ENCODE measurements at regions not wholly inside any gene's neighbourhood (a gene's known extent, or its start where the extent isn't known, plus 50 kb on each side); places are given as distances from the start of the nearest gene placed in this dataset.
"Not testable (repeated sequence)": the region's sequence is repeated elsewhere in the genome, so short reads cannot be mapped to it uniquely, and the experiment has no call there.

- not testable (repeated sequence) for H3K9me3 Mint-ChIP-seq; H3K27me3 Mint-ChIP-seq; H3K36me3 Mint-ChIP-seq; H3K4me3 Mint-ChIP-seq; H3K27ac Mint-ChIP-seq; DNase-seq (ENCODE audit: low spot score in 2 of 2); ATAC-seq (ENCODE audit: low read depth)
- peaks cover 10% of the 10 kb centered on the region for H3K4me1 Mint-ChIP-seq
Measured at GRCh38 chr12:34220079-34220478, 197.8 kb downstream of the ALG10 start.

GRCh38 chr12:34223640-34224039 lies 201.3 kb downstream of the ALG10 start:
- Mint-ChIP-seq H3K4me3 (no peak overlapping the region), H3K27me3 (peaks cover 7% of the 10 kb centered on the region), H3K36me3 (peaks cover 2% of the 10 kb centered on the region), H3K9me3 (peaks cover 8% of the 10 kb centered on the region), H3K27ac (no peak overlapping the region), H3K4me1 (peaks cover 2% of the 10 kb centered on the region)
- DNase-seq (ENCODE audit: low spot score in 2 of 2) = no peak
- no peak for ATAC-seq (ENCODE audit: low read depth)

GRCh38 chr12:34226044-34226443 lies 203.7 kb downstream of the ALG10 start:
- H3K4me3 Mint-ChIP-seq, H3K36me3 Mint-ChIP-seq: not testable (repeated sequence)

GRCh38 chr12:34228046-34228445 lies 205.8 kb downstream of the ALG10 start:
- not testable (repeated sequence) for H3K9me3 Mint-ChIP-seq; H3K4me1 Mint-ChIP-seq; ATAC-seq (ENCODE audit: low read depth); H3K27me3 Mint-ChIP-seq; H3K27ac Mint-ChIP-seq; H3K4me3 Mint-ChIP-seq; H3K36me3 Mint-ChIP-seq; DNase-seq (ENCODE audit: low spot score in 2 of 2)

More at GRCh38 chr12:34226044-34226443, 203.7 kb downstream of the ALG10 start:
- H3K9me3 Mint-ChIP-seq; H3K27me3 Mint-ChIP-seq; H3K4me1 Mint-ChIP-seq; ATAC-seq (ENCODE audit: low read depth); H3K27ac Mint-ChIP-seq; DNase-seq (ENCODE audit: low spot score in 2 of 2): not testable (repeated sequence)

GRCh38 chr12:34229033-34229432 lies 206.7 kb downstream of the ALG10 start:
- H3K27me3 Mint-ChIP-seq; H3K27ac Mint-ChIP-seq; H3K9me3 Mint-ChIP-seq; ATAC-seq (ENCODE audit: low read depth); H3K36me3 Mint-ChIP-seq; H3K4me1 Mint-ChIP-seq; DNase-seq (ENCODE audit: low spot score in 2 of 2); H3K4me3 Mint-ChIP-seq: not testable (repeated sequence)

- DNase-seq (ENCODE audit: low spot score in 2 of 2) (no peak), ATAC-seq (ENCODE audit: low read depth) (no peak)
Measured at GRCh38 chr12:34233618-34234017, 211.3 kb downstream of the ALG10 start.

GRCh38 chr12:34236073-34236472 lies 213.8 kb downstream of the ALG10 start:
- DNase-seq (ENCODE audit: low spot score in 2 of 2) (no peak), ATAC-seq (ENCODE audit: low read depth) (no peak)
- Mint-ChIP-seq H3K27ac (no peak overlapping the region), H3K27me3 (peaks cover under 1% of the 10 kb centered on the region), H3K36me3 (no peaks in the 10 kb centered on the region), H3K4me3 (no peak overlapping the region), H3K9me3 (no peaks in the 10 kb centered on the region), H3K4me1 (peaks cover 2% of the 10 kb centered on the region)

More at GRCh38 chr12:34233618-34234017, 211.3 kb downstream of the ALG10 start:
- H3K36me3 Mint-ChIP-seq = no peaks in the 10 kb centered on the region
- H3K4me1 Mint-ChIP-seq = peaks cover 2% of the 10 kb centered on the region
- no peaks in the 10 kb centered on the region for H3K9me3 Mint-ChIP-seq
- no peak overlapping the region for H3K4me3 Mint-ChIP-seq
- peaks cover 5% of the 10 kb centered on the region for H3K27me3 Mint-ChIP-seq
- no peak overlapping the region for H3K27ac Mint-ChIP-seq

GRCh38 chr12:34244608-34245007 lies 222.3 kb downstream of the ALG10 start:
- Mint-ChIP-seq H3K27ac (no peak overlapping the region), H3K9me3 (peaks cover 2% of the 10 kb centered on the region), H3K27me3 (peaks cover 5% of the 10 kb centered on the region), H3K4me3 (no peak overlapping the region), H3K4me1 (no peaks in the 10 kb centered on the region), H3K36me3 (no peaks in the 10 kb centered on the region)
- ATAC-seq (ENCODE audit: low read depth) (no peak), DNase-seq (ENCODE audit: low spot score in 2 of 2) (no peak)

GRCh38 chr12:34249271-34249670 lies 227.0 kb downstream of the ALG10 start:
- DNase-seq (ENCODE audit: low spot score in 2 of 2) (no peak), ATAC-seq (ENCODE audit: low read depth) (no peak)
- Mint-ChIP-seq H3K27me3 (peaks cover 2% of the 10 kb centered on the region), H3K9me3 (no peaks in the 10 kb centered on the region), H3K36me3 (no peaks in the 10 kb centered on the region), H3K4me1 (no peaks in the 10 kb centered on the region), H3K4me3 (no peak overlapping the region), H3K27ac (no peak overlapping the region)

- not testable (repeated sequence) for H3K27ac Mint-ChIP-seq; H3K4me1 Mint-ChIP-seq; H3K36me3 Mint-ChIP-seq; ATAC-seq (ENCODE audit: low read depth); H3K9me3 Mint-ChIP-seq; H3K4me3 Mint-ChIP-seq; DNase-seq (ENCODE audit: low spot score in 2 of 2); H3K27me3 Mint-ChIP-seq
Measured at GRCh38 chr12:34251879-34252278, 229.6 kb downstream of the ALG10 start.

- Mint-ChIP-seq H3K4me3 (no peak overlapping the region), H3K27ac (no peak overlapping the region), H3K4me1 (no peaks in the 10 kb centered on the region), H3K9me3 (no peaks in the 10 kb centered on the region), H3K36me3 (no peaks in the 10 kb centered on the region), H3K27me3 (no peaks in the 10 kb centered on the region)
- DNase-seq (ENCODE audit: low spot score in 2 of 2) (no peak), ATAC-seq (ENCODE audit: low read depth) (no peak)
Measured at GRCh38 chr12:34253674-34254073, 231.4 kb downstream of the ALG10 start.

- Mint-ChIP-seq H3K4me1 (no peaks in the 10 kb centered on the region), H3K27ac (no peak overlapping the region), H3K27me3 (no peaks in the 10 kb centered on the region), H3K4me3 (no peak overlapping the region), H3K36me3 (no peaks in the 10 kb centered on the region), H3K9me3 (no peaks in the 10 kb centered on the region)
- DNase-seq (ENCODE audit: low spot score in 2 of 2) = no peak
- no peak for ATAC-seq (ENCODE audit: low read depth)
Measured at GRCh38 chr12:34257093-34257492, 234.8 kb downstream of the ALG10 start.

GRCh38 chr12:34262140-34262539 lies 239.8 kb downstream of the ALG10 start:
- H3K27ac Mint-ChIP-seq; DNase-seq (ENCODE audit: low spot score in 2 of 2): not testable (repeated sequence)

GRCh38 chr12:34264110-34264509 lies 241.8 kb downstream of the ALG10 start:
- Mint-ChIP-seq H3K9me3 (peaks cover 10% of the 10 kb centered on the region), H3K27ac (no peak overlapping the region), H3K36me3 (no peaks in the 10 kb centered on the region), H3K27me3 (peaks cover 5% of the 10 kb centered on the region), H3K4me1 (no peaks in the 10 kb centered on the region), H3K4me3 (no peak overlapping the region)
- ATAC-seq (ENCODE audit: low read depth) = no peak
- DNase-seq (ENCODE audit: low spot score in 2 of 2) = no peak

More at GRCh38 chr12:34262140-34262539, 239.8 kb downstream of the ALG10 start:
- H3K9me3 Mint-ChIP-seq; H3K4me1 Mint-ChIP-seq; ATAC-seq (ENCODE audit: low read depth); H3K36me3 Mint-ChIP-seq; H3K27me3 Mint-ChIP-seq; H3K4me3 Mint-ChIP-seq: not testable (repeated sequence)

GRCh38 chr12:34273703-34274102 lies 251.4 kb downstream of the ALG10 start:
- H3K9me3 Mint-ChIP-seq; H3K27me3 Mint-ChIP-seq; H3K27ac Mint-ChIP-seq; H3K4me1 Mint-ChIP-seq; ATAC-seq (ENCODE audit: low read depth); H3K36me3 Mint-ChIP-seq; H3K4me3 Mint-ChIP-seq; DNase-seq (ENCODE audit: low spot score in 2 of 2): not testable (repeated sequence)
